Fibroblast of peridontal ligament (primary cell): ENCODE measurements at regions not wholly inside any gene's neighbourhood (a gene's known extent, or its start where the extent isn't known, plus 50 kb on each side); places are given as distances from the start of the nearest gene placed in this dataset.
"Not testable (repeated sequence)": the region's sequence is repeated elsewhere in the genome, so short reads cannot be mapped to it uniquely, and the experiment has no call there.

Experiments used
- DNase-seq: peaks from one replicate; pipeline ENCODE4 v3.0.0-alpha.2; 2010; ENCODE audit errors: extremely low read depth

- not testable (repeated sequence) for DNase-seq
These were observed 75.1 kb downstream of the LYZL1 start for GRCh38 chr10:29363930-29364329.

GRCh38 chr10:29366206-29366605, 77.3 kb downstream of the LYZL1 start:
- not testable (repeated sequence) for DNase-seq

- no peak for DNase-seq
These were observed 80.5 kb downstream of the LYZL1 start for GRCh38 chr10:29369419-29369818.

- no peak for DNase-seq
These were observed 81.5 kb downstream of the LYZL1 start for GRCh38 chr10:29370097-29371092.

GRCh38 chr10:29372920-29373319, 84.0 kb downstream of the LYZL1 start:
- DNase-seq = no peak

GRCh38 chr10:29374162-29374561, 85.3 kb downstream of the LYZL1 start:
- DNase-seq = no peak

- no peak for DNase-seq
These were observed 87.0 kb downstream of the LYZL1 start for GRCh38 chr10:29375888-29376287.

GRCh38 chr10:29377333-29377961, 88.6 kb downstream of the LYZL1 start:
- DNase-seq = peak; percentile 60

- DNase-seq = no peak
These were observed 89.2 kb downstream of the LYZL1 start for GRCh38 chr10:29378106-29378505.

GRCh38 chr10:29379208-29379607, 90.3 kb downstream of the LYZL1 start:
- DNase-seq = peak; percentile 27

- DNase-seq = not testable (repeated sequence)
These were observed 91.1 kb downstream of the LYZL1 start for GRCh38 chr10:29379777-29380598.

- DNase-seq = not testable (repeated sequence)
These were observed 92.0 kb downstream of the LYZL1 start for GRCh38 chr10:29380599-29381511.

GRCh38 chr10:29386342-29386999, 97.6 kb downstream of the LYZL1 start:
- peak; percentile 58 for DNase-seq

- DNase-seq = no peak
These were observed 98.4 kb downstream of the LYZL1 start for GRCh38 chr10:29387269-29387668.

GRCh38 chr10:29388112-29388511, 99.2 kb downstream of the LYZL1 start:
- DNase-seq = not testable (repeated sequence)

GRCh38 chr10:29389493-29389892, 100.6 kb downstream of the LYZL1 start:
- no peak for DNase-seq

- DNase-seq = peak; percentile 58
These were observed 101.1 kb downstream of the LYZL1 start for GRCh38 chr10:29389935-29390334.

- peak; percentile 60 for DNase-seq
These were observed 103.6 kb downstream of the LYZL1 start for GRCh38 chr10:29392376-29393021.

- no peak for DNase-seq
These were observed 105.6 kb downstream of the LYZL1 start for GRCh38 chr10:29394321-29394932.
